ENCODE measurements at regions not wholly inside any gene's neighbourhood (a gene's known extent, or its start where the extent isn't known, plus 50 kb on each side); places are given as distances from the start of the nearest gene placed in this dataset.

- TF ChIP-seq CTCF (IDR thresholded peaks at IDR 0.05; ENCODE audit: low read length) (no peak), EZH2 (IDR thresholded peaks at IDR 0.05; ENCODE audit: borderline replicate concordance, low read length) (no peak)
These were observed 161.5 kb downstream of the HLX start for GRCh38 chr1:221040691-221041285.
